SK-N-MC (cell line): ENCODE measurements at regions not wholly inside any gene's neighbourhood (a gene's known extent, or its start where the extent isn't known, plus 50 kb on each side); places are given as distances from the start of the nearest gene placed in this dataset.

Experiments
- EZH2 ChIP-seq: fragments of 200-600 bp; sonication (generic); IDR thresholded peaks from one replicate; pipeline ENCODE4 v1.6.1; 2017; ENCODE audit warnings: antibody characterized with exemption
- POLR2AphosphoS5 ChIP-seq: IDR thresholded peaks from 2 replicates; pipeline ENCODE4 v1.6.1; 2012; ENCODE audit warnings: mild to moderate bottlenecking, low read depth, low read length, borderline replicate concordance

GRCh38 chr2:235217846-235218245, 266.0 kb downstream of the SH3BP4 start:
- TF ChIP-seq EZH2 (no peak), POLR2AphosphoS5 (no peak)
